Inferior parietal cortex (tissue), 1 donor: ENCODE measurements at regions not wholly inside any gene's neighbourhood (a gene's known extent, or its start where the extent isn't known, plus 50 kb on each side); places are given as distances from the start of the nearest gene placed in this dataset.

ENCODE experiments used
- DNase-seq: peaks from one replicate; pipeline ENCODE4 v3.0.0-alpha.2; 2016; ENCODE audit errors: extremely low spot score

DNA sequence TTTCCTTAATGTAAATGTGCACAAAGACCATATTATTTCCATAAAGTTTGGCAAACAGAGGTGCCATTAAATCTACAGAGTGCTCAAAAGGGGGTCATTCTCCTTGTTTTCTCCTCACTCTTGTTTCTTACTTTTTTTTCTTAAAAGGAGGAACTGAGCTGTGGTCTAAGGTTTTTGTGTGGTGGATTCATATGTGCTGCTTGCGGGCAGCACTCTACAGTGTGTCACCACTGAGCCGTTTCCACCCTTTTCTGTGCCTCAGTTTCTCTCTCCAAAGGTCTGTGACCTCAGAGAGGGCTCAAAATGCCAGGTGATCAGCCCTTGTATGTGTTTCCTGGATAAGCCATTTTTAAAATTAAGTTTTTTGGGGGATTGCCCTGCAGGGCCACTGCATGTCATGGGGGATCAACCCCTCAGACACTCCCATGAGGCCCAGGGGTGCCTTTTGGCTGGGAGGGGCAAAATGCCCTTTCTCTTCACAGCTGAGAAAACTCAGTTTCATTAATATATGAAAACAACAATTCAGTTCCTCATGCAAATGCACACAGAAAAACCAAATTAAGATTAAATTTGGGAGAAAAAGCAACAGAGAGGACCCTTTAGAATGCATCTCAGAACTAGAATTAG lies 56.9 kb upstream of the VOPP1 start:
- DNase-seq: no peak

- no peak for DNase-seq
These were observed 52.5 kb upstream of the VOPP1 start for GRCh38 chr7:55624813-55625212.

- no peak for DNase-seq
These were observed 51.3 kb upstream of the VOPP1 start for GRCh38 chr7:55623617-55624016.

GRCh38 chr7:55622241-55622640 lies 49.9 kb upstream of the VOPP1 start:
- no peak for DNase-seq
